ENCODE measurements at regions not wholly inside any gene's neighbourhood (a gene's known extent, or its start where the extent isn't known, plus 50 kb on each side); places are given as distances from the start of the nearest gene placed in this dataset.

- TF ChIP-seq POLR2A (IDR thresholded peaks at IDR 0.05; ENCODE audit: low read length), result no peak
- no peak for TF ChIP-seq USF2 (IDR thresholded peaks at IDR 0.05)
- no peak for TF ChIP-seq CTCF (IDR thresholded peaks at IDR 0.05)
- no peak for TF ChIP-seq JUN (IDR thresholded peaks at IDR 0.05)
- TF ChIP-seq CBX2 (IDR thresholded peaks at IDR 0.05; ENCODE audit: borderline replicate concordance, low read depth), result no peak
- TF ChIP-seq MAX (IDR thresholded peaks at IDR 0.05), result no peak
- TF ChIP-seq SREBF2 (IDR thresholded peaks at IDR 0.05), result no peak
- TF ChIP-seq FOXS1 (CRISPR knock-in tag; IDR thresholded peaks at IDR 0.05), result no peak
- no peak for TF ChIP-seq CEBPB (IDR thresholded peaks at IDR 0.05)
Measured at GRCh38 chr1:56327195-56327594, 252.2 kb downstream of the PLPP3 start.
